ENCODE measurements at regions not wholly inside any gene's neighbourhood (a gene's known extent, or its start where the extent isn't known, plus 50 kb on each side); places are given as distances from the start of the nearest gene placed in this dataset.
"Not testable (repeated sequence)": the region's sequence is repeated elsewhere in the genome, so short reads cannot be mapped to it uniquely, and the experiment has no call there.

DNA sequence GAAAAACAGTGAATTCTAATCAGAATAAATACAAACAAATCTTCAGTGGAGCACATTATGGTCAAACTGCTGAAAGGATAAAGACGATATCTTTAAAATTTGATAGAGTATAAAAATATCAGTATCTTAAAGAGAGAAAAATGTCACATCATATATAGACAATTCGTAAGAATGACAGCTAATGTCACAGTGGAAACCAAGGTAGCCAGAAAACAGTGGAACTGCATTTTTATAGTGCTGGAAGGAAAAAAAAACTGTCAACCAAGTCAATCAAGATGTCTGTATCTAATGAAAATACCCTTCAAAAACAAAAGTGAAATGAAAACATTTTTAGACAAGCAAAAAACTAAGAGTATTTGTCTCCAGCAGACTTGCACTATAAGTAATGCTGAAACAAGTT lies 73.4 kb upstream of the HMGXB4 start:
- no peak for DNase-seq (ENCODE audit: low spot score)

DNA sequence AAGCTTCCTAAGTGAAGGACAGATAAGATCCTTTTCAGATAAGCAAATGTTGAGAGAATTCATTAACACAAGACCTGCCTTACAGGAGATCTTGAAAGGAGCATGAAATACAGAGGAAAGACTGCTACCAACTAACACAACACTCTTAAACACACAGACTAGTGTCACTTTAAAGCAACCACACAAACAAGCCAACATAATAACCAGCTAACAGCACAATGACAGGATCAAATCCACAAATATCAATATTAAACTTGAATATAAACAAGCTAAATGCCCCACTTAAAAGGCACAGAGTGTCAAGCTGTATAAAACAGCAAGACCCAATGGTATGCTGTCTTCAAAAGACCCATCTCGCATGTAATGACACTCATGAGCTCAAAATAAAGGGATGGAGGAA lies 70.8 kb upstream of the HMGXB4 start:
- DNase-seq (ENCODE audit: low spot score) = no peak

GRCh38 chr22:35188930-35189329 lies 68.4 kb upstream of the HMGXB4 start:
- not testable (repeated sequence) for DNase-seq (ENCODE audit: low spot score)

DNA sequence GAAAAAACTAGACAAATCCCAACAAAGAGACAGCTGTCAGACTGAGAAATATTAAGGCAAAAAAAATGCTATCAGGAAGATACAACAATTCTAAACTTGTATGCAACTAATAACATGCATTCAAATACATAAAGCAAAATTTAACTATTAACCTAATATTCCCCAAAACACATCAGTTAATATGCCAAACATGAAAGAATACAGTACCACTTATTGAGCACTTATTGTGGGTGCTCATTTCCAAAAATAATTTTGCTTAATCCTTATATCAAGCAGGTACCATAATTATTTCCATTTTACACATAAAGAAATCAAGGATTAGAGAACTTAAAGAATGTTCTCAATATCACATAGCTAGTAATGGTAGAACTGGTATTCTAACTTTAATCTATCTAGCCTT lies 67.7 kb upstream of the HMGXB4 start:
- no peak for DNase-seq (ENCODE audit: low spot score)

DNA sequence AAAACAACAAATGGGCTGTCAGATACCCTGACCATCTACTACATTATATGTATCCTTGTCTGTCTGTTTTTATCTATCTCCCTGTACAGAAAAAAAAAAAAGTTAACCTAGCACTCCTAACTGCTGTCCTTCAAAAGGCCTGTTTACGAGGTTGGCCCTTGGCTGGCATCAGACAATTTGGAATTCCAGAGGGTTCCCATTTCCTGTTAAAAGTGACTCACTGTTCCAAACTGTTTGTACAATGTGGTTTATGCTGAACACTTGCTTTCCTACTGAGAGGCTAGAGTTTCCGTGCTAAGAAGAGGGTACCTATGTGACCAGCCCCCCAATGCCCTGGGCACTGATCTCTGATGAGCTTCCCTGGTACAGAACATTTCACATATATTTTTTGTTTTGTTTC lies 65.9 kb upstream of the HMGXB4 start:
- DNase-seq (ENCODE audit: low spot score) = no peak

GRCh38 chr22:35192129-35192918 lies 65.0 kb upstream of the HMGXB4 start:
- DNase-seq (ENCODE audit: low spot score) = no peak

- DNase-seq (ENCODE audit: low spot score) = no peak
Observed at GRCh38 chr22:35195226-35195625, 62.1 kb upstream of the HMGXB4 start.

DNA sequence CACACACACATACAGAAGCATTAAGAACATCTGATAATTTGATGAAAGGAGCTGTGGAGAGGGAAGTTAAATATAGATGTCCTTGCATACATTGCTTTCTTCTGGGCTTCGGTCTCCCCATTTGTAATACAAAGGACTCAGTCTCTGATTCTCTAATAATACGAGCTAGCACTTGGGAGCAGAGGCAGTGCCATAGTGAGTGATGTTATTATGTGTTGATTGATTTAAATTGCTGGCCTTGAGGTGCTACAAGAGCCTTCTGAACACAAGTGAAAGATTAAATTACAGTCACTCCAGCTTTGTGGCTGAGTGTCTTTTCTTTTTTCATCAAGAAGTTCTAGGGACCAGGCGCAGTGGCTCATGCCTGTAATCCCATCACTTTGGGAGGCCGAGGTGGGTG lies 61.5 kb upstream of the HMGXB4 start:
- DNase-seq (ENCODE audit: low spot score) = no peak

- DNase-seq (ENCODE audit: low spot score) = no peak
Observed at GRCh38 chr22:35197071-35197470, 60.2 kb upstream of the HMGXB4 start.

DNA sequence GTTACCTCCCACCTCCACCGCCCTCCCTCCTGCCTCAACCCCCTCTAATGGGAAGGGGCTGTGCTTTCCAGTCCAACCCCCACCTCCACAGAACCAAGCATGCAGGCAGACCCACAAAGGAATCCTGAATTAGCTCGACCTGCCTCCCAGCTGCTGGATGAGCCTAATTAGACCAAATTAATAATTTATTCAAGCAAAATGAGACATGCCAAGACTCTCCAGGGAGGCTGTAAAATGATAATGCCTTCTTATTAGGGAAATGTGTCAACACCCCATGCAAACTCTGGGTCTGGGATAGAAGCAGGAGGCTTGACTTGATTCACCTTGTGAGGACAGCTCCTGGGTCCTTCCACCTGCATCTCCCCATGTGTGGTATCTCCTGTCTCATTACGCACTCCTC lies 59.4 kb upstream of the HMGXB4 start:
- no peak for DNase-seq (ENCODE audit: low spot score)

GRCh38 chr22:35198738-35199137 lies 58.6 kb upstream of the HMGXB4 start:
- DNase-seq (ENCODE audit: low spot score) = no peak

DNA sequence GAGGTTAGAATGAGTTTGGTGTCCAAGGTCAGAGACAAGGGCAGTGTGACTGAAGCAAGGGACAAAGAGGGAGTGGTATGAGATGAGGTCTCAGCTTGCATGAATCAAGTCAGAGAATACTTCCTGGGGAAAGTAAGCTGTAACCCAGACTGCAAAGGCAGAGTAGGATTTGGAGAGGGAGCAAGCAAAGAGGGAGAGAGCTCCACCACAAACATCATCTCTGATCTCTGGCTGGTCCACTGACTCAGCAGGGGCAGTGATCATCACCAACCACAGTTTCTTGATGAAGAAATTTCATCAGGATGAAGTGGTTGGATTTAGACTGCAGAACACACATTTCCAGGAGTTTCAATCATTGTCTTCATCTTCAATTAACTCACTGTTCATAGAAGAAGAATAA lies 54.9 kb upstream of the HMGXB4 start:
- DNase-seq (ENCODE audit: low spot score) = no peak

- DNase-seq (ENCODE audit: low spot score) = no peak
Observed at GRCh38 chr22:35203583-35203982, 53.7 kb upstream of the HMGXB4 start.

- no peak for DNase-seq (ENCODE audit: low spot score)
Observed at GRCh38 chr22:35204807-35205775, 52.2 kb upstream of the HMGXB4 start.

DNA sequence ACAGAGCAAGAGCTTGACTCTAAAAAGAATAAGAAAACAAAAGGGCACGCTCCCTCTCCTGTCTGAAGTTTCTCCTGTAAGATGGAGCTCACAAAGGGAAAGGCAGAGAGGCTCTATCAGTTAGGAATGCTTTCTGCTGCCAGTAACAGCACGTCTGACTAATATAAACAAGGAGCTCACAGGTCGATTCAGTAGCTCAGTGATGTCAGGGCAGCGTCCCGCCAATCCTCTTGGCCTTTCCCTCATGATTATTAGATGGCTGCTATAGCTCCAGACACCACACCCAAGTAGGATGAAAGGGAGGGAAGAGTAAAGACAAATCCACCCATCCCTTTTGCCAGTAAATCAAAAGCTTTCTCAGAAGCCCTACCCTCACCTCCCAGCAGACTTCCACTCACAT lies 51.3 kb upstream of the HMGXB4 start:
- DNase-seq (ENCODE audit: low spot score) = no peak

DNA sequence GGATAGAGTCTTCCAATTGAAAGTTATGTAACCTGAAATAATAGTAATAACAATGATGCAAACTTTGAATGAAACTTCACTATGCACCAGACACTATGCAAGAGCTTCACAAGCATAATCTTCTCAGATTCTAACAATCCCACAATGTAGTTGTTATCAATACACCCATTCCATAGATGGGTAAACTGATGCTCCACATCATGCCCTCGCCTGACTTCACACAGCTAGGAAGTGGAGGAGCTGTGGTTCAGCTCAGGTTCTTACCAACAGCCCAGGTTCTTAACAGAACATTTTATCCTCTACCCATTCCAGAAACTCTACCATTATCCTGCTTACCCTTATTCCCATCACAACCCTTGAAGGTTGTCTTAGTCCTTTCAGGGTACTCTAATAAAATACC lies 50.4 kb upstream of the HMGXB4 start:
- no peak for DNase-seq (ENCODE audit: low spot score)

Data from NAMALWA (cell line).